GM20000 (cell line): ENCODE measurements at regions not wholly inside any gene's neighbourhood (a gene's known extent, or its start where the extent isn't known, plus 50 kb on each side); places are given as distances from the start of the nearest gene placed in this dataset.

Experiments used
- DNase-seq: peaks from one replicate; pipeline ENCODE4 v3.0.0; 2012; ENCODE audit warnings: low spot score
- CTCF ChIP-seq: IDR thresholded peaks from 2 replicates; pipeline ENCODE4 v1.5.1; 2012; ENCODE audit warnings: mild to moderate bottlenecking, control low read depth; ENCODE audit errors: extremely low read depth, missing control alignments

DNA sequence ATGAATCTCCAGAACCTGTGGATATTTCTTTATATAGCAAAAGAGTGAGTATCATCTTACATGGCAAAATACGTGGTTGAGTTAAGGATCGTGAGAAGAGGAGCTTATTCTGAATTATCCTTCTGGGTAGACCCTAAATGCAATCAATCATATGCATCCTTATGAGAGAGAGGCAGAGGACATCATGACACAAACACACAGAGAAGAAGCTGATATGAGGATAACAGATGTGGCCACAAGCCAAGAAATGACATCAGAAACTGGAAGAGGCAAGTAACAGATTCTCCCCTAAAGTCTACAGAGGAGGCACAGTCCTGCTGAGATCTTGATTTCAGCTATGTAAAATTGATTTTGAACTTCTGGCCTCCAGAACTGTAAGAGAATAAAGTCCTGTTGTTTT is 730.2 kb upstream of the ZNF804A start:
- no peak for DNase-seq
- no peak for TF ChIP-seq CTCF

DNA sequence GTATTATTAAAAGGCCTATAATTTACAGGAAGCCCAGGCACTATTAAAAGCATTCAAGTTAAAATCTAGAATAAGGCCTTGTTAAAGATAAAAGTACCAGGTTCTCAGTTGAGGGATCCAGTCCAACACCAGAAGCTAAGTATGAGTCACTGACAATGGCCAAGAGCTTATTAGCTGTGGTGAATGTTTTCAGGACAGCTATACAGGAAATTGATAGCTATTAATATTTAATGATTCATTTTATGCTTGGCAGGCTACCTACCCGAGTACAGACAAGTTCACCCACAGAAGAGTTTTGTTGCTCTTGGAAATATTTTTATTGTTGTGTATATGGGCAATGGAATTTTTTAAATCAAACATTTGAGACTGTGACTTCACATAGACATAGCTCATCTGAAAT is 729.6 kb upstream of the ZNF804A start:
- no peak for DNase-seq
- no peak for TF ChIP-seq CTCF

DNA sequence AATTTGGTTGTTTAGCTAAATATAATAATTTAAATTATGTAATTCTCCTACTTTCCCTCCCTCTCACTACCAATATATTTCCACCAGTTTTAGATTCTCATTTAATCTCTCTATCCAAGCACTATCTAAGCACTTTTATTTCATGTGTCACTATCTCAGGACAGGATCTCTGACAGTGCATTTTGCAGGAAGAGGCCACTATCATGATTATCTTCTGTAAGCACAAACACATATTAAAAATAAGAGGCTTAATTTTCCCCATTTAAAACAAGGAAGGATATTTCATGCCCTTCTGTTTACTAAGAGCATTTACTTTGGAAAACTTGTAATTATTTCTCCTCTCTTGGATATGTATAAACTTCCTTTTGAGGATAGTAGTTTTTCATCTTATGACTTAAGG is 726.2 kb upstream of the ZNF804A start:
- no peak for DNase-seq
- TF ChIP-seq CTCF: no peak

DNA sequence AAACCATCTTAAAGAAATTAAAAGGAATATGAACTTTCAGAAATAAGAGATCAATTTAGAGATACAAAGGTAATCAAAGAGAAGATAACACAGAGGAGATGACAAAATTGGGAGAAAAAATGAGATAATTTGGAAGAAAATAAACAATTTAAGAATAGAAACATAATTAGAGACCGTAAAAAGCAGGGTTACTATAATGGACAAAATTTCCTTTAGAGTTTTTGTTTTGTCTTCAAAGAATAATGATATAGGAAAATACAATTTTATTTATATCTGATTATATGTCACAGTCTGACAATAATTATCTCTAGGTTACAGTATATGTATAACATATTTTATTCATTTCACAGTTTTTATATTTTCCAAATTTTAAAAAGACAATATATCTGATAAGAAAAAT is 716.4 kb upstream of the ZNF804A start:
- no peak for DNase-seq
- no peak for TF ChIP-seq CTCF

DNA sequence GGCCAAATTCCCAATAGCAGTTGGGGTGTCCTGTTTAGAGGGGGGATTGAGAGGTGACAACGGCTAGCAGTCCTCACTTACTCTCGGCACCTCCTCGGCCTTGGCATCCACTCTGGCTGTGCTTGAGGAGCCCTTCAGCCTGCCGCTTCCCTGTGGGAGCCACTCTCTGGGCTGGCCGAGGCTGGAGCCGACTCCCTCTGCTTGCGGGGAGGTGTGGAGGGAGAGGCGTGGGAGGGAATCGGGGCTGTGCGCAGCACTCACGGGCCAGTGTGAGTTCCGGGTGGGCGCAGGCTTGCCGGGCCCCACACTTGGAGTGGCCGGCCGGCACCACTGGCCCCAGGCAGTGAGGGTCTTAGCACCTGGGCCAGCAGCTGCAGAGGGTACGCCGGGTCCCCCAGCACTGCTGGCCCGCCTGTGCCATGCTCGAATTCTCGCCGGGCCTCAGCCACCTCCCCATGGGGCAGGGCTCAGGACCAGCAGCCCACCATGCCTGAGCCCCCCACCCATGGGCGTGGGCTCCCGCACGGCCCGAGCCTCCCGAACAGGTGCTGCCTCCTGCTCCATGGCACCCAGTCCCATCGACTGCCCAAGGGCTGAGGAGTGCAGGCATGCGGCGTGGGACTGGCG is 705.9 kb upstream of the ZNF804A start:
- DNase-seq: no peak

DNA sequence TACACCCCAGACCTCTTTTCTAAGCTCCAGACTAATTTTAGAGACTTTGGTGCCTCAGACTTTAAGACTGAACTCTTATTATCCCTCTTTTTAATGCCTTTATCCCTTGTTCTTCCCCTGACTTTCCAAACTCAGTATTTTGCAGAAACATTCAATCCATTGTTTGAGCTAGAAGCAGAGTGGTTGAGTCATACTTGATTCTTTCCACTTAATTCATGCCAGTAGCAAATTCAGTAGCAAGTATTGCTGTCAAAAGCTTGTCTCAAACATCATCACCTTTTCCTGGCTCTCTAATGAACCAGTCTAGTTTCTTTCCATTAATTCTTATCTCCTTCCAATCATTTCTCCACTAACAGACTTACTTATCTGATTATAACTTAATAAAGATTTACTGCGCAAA is 699.7 kb upstream of the ZNF804A start:
- no peak for TF ChIP-seq CTCF
- DNase-seq: no peak

More for the DNA sequence above, 705.9 kb upstream of the ZNF804A start:
- TF ChIP-seq CTCF: no peak

DNA sequence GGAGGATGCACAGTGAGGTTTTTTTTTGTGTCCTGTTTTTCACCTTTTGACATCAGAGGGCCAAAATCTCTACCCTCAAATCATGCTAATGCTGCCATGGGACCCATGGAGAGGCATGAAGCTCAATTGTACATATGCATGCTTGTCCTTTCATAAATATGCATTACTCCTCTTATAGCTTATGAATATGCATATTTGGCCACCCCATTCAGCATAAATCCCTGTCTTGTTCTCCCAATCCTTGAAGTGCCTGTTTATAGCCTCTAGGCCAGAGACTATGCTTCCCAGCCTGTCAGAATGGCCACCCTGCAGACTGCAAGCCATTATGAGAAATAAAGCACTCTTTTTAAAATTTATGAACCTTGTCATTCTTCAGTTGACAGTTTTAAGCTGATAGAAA is 696.4 kb upstream of the ZNF804A start:
- TF ChIP-seq CTCF: no peak
- no peak for DNase-seq
